ENCODE measurements at regions not wholly inside any gene's neighbourhood (a gene's known extent, or its start where the extent isn't known, plus 50 kb on each side); places are given as distances from the start of the nearest gene placed in this dataset.

GRCh38 chr1:82287556-82287955 is 486.8 kb downstream of the ADGRL2 start:
- WGBS, 2 donors (ENCODE audit: extremely low coverage in 2 of 2, insufficient read length in 2 of 2, insufficient replicate concordance in 1 of 2), result no CpG with 5 or more reads among the region's 3 CpGs
- H4K91ac ChIP-seq (ENCODE audit: low read depth, low read length, poor library complexity), result no peak overlapping the region
- H3K9me3 ChIP-seq (replicated peaks in 1 of 2; ENCODE audit: control insufficient read depth in 2 of 2, insufficient read depth in 1 of 2, low read depth in 1 of 2, low read length in 2 of 2), result no peaks in the 10 kb centered on the region

GRCh38 chr1:82284213-82284612 is 483.5 kb downstream of the ADGRL2 start:
- H2BK12ac ChIP-seq (ENCODE audit: low read length), result no peak overlapping the region
- H3K4me3 ChIP-seq (ENCODE audit: low read length in 2 of 2), result no peak overlapping the region
- H2BK5ac ChIP-seq (ENCODE audit: low read length), result no peak overlapping the region
- no peaks in the 10 kb centered on the region for H3K79me1 ChIP-seq (ENCODE audit: low read depth, low read length)
- H4K91ac ChIP-seq (ENCODE audit: low read depth, low read length, poor library complexity), result no peak overlapping the region
- H4K8ac ChIP-seq (ENCODE audit: low read depth, low read length), result no peak overlapping the region
- no peaks in the 10 kb centered on the region for H3K36me3 ChIP-seq (replicated peaks in 1 of 2; ENCODE audit: control insufficient read depth in 2 of 2, insufficient read depth in 2 of 2, low read length in 2 of 2)
- no peak overlapping the region for H3K9ac ChIP-seq (ENCODE audit: low read depth, low read length, poor library complexity)
- H3K23ac ChIP-seq (ENCODE audit: low read depth, low read length, poor library complexity), result no peak overlapping the region
- no peak overlapping the region for H3K14ac ChIP-seq (ENCODE audit: low read length)
- no peak for DNase-seq (ENCODE audit: low spot score)
- H3K18ac ChIP-seq (ENCODE audit: low read length), result no peak overlapping the region
- no CpG with 5 or more reads among the region's 1 CpG for WGBS, 2 donors (ENCODE audit: extremely low coverage in 2 of 2, insufficient read length in 2 of 2, insufficient replicate concordance in 1 of 2)
- H3K4me2 ChIP-seq (ENCODE audit: insufficient read depth, low read length, poor library complexity, severe bottlenecking), result no peak overlapping the region
- H3K27me3 ChIP-seq (ENCODE audit: control insufficient read depth in 3 of 3, insufficient read depth in 3 of 3, low read depth in 1 of 3, low read length in 3 of 3), result no peaks in the 10 kb centered on the region
- no peak overlapping the region for H2AFZ ChIP-seq (ENCODE audit: low read length)
- H3K4me1 ChIP-seq (ENCODE audit: control insufficient read depth in 2 of 2, insufficient read depth in 1 of 2, low read depth in 1 of 2, low read length in 2 of 2), result no peaks in the 10 kb centered on the region
- H2BK15ac ChIP-seq (ENCODE audit: low read length), result no peak overlapping the region
- no peak overlapping the region for H3K4ac ChIP-seq (ENCODE audit: low read length)
- no peak overlapping the region for H2BK120ac ChIP-seq (ENCODE audit: low read depth, low read length)
- no peak overlapping the region for H3K27ac ChIP-seq (replicated peaks; ENCODE audit: low read length)
- no peaks in the 10 kb centered on the region for H3K9me3 ChIP-seq (replicated peaks in 1 of 2; ENCODE audit: control insufficient read depth in 2 of 2, insufficient read depth in 1 of 2, low read depth in 1 of 2, low read length in 2 of 2)
- no peak overlapping the region for H2AK5ac ChIP-seq (ENCODE audit: low read depth, low read length)

More at GRCh38 chr1:82287556-82287955, 486.8 kb downstream of the ADGRL2 start:
- H3K23ac ChIP-seq (ENCODE audit: low read depth, low read length, poor library complexity), result no peak overlapping the region
- no peak overlapping the region for H3K18ac ChIP-seq (ENCODE audit: low read length)
- H3K27me3 ChIP-seq (ENCODE audit: control insufficient read depth in 3 of 3, insufficient read depth in 3 of 3, low read depth in 1 of 3, low read length in 3 of 3), result no peaks in the 10 kb centered on the region
- no peak overlapping the region for H2AFZ ChIP-seq (ENCODE audit: low read length)
- H3K27ac ChIP-seq (replicated peaks; ENCODE audit: low read length), result no peak overlapping the region
- no peak overlapping the region for H2BK120ac ChIP-seq (ENCODE audit: low read depth, low read length)
- no peak overlapping the region for H3K4me2 ChIP-seq (ENCODE audit: insufficient read depth, low read length, poor library complexity, severe bottlenecking)
- no peak overlapping the region for H4K8ac ChIP-seq (ENCODE audit: low read depth, low read length)
- no peak overlapping the region for H2BK12ac ChIP-seq (ENCODE audit: low read length)
- no peak overlapping the region for H3K4ac ChIP-seq (ENCODE audit: low read length)
- no peak overlapping the region for H3K4me3 ChIP-seq (ENCODE audit: low read length in 2 of 2)
- no peaks in the 10 kb centered on the region for H3K36me3 ChIP-seq (replicated peaks in 1 of 2; ENCODE audit: control insufficient read depth in 2 of 2, insufficient read depth in 2 of 2, low read length in 2 of 2)
- no peak overlapping the region for H2AK5ac ChIP-seq (ENCODE audit: low read depth, low read length)
- H3K14ac ChIP-seq (ENCODE audit: low read length), result no peak overlapping the region
- no peaks in the 10 kb centered on the region for H3K4me1 ChIP-seq (ENCODE audit: control insufficient read depth in 2 of 2, insufficient read depth in 1 of 2, low read depth in 1 of 2, low read length in 2 of 2)
- H3K9ac ChIP-seq (ENCODE audit: low read depth, low read length, poor library complexity), result no peak overlapping the region
- no peak for DNase-seq (ENCODE audit: low spot score)
- H2BK15ac ChIP-seq (ENCODE audit: low read length), result no peak overlapping the region
- no peaks in the 10 kb centered on the region for H3K79me1 ChIP-seq (ENCODE audit: low read depth, low read length)
- no peak overlapping the region for H2BK5ac ChIP-seq (ENCODE audit: low read length)

- no peak overlapping the region for H3K27ac ChIP-seq (replicated peaks; ENCODE audit: low read length)
- no peak overlapping the region for H3K18ac ChIP-seq (ENCODE audit: low read length)
- no peak overlapping the region for H3K4me3 ChIP-seq (ENCODE audit: low read length in 2 of 2)
- H2BK120ac ChIP-seq (ENCODE audit: low read depth, low read length), result no peak overlapping the region
- no peak overlapping the region for H2BK15ac ChIP-seq (ENCODE audit: low read length)
- H4K91ac ChIP-seq (ENCODE audit: low read depth, low read length, poor library complexity), result no peak overlapping the region
- no peaks in the 10 kb centered on the region for H3K27me3 ChIP-seq (ENCODE audit: control insufficient read depth in 3 of 3, insufficient read depth in 3 of 3, low read depth in 1 of 3, low read length in 3 of 3)
- H3K79me1 ChIP-seq (ENCODE audit: low read depth, low read length), result no peaks in the 10 kb centered on the region
- H3K4me2 ChIP-seq (ENCODE audit: insufficient read depth, low read length, poor library complexity, severe bottlenecking), result no peak overlapping the region
- no peak overlapping the region for H3K9ac ChIP-seq (ENCODE audit: low read depth, low read length, poor library complexity)
- H2BK12ac ChIP-seq (ENCODE audit: low read length), result no peak overlapping the region
- H4K8ac ChIP-seq (ENCODE audit: low read depth, low read length), result no peak overlapping the region
- no peak overlapping the region for H2AFZ ChIP-seq (ENCODE audit: low read length)
- no peak for DNase-seq (ENCODE audit: low spot score)
- WGBS, 2 donors (ENCODE audit: extremely low coverage in 2 of 2, insufficient read length in 2 of 2, insufficient replicate concordance in 1 of 2), result no CpG with 5 or more reads among the region's 6 CpGs
- no peak overlapping the region for H2AK5ac ChIP-seq (ENCODE audit: low read depth, low read length)
- no peaks in the 10 kb centered on the region for H3K4me1 ChIP-seq (ENCODE audit: control insufficient read depth in 2 of 2, insufficient read depth in 1 of 2, low read depth in 1 of 2, low read length in 2 of 2)
- H3K14ac ChIP-seq (ENCODE audit: low read length), result no peak overlapping the region
- H3K9me3 ChIP-seq (replicated peaks in 1 of 2; ENCODE audit: control insufficient read depth in 2 of 2, insufficient read depth in 1 of 2, low read depth in 1 of 2, low read length in 2 of 2), result no peaks in the 10 kb centered on the region
- no peaks in the 10 kb centered on the region for H3K36me3 ChIP-seq (replicated peaks in 1 of 2; ENCODE audit: control insufficient read depth in 2 of 2, insufficient read depth in 2 of 2, low read length in 2 of 2)
- H3K23ac ChIP-seq (ENCODE audit: low read depth, low read length, poor library complexity), result no peak overlapping the region
- no peak overlapping the region for H2BK5ac ChIP-seq (ENCODE audit: low read length)
- H3K4ac ChIP-seq (ENCODE audit: low read length), result no peak overlapping the region
Observed at GRCh38 chr1:82279241-82279640, 478.5 kb downstream of the ADGRL2 start.

GRCh38 chr1:82273816-82274215 is 473.1 kb downstream of the ADGRL2 start:
- Histone ChIP-seq H3K4me3 (ENCODE audit: low read length in 2 of 2) (no peak overlapping the region), H3K9ac (ENCODE audit: low read depth, low read length, poor library complexity) (no peak overlapping the region), H2AK5ac (ENCODE audit: low read depth, low read length) (no peak overlapping the region), H3K4me2 (ENCODE audit: insufficient read depth, low read length, poor library complexity, severe bottlenecking) (no peak overlapping the region), H4K91ac (ENCODE audit: low read depth, low read length, poor library complexity) (no peak overlapping the region), H2BK5ac (ENCODE audit: low read length) (no peak overlapping the region), H3K9me3 (replicated peaks in 1 of 2; ENCODE audit: control insufficient read depth in 2 of 2, insufficient read depth in 1 of 2, low read depth in 1 of 2, low read length in 2 of 2) (no peaks in the 10 kb centered on the region), H3K36me3 (replicated peaks in 1 of 2; ENCODE audit: control insufficient read depth in 2 of 2, insufficient read depth in 2 of 2, low read length in 2 of 2) (no peaks in the 10 kb centered on the region), H3K23ac (ENCODE audit: low read depth, low read length, poor library complexity) (no peak overlapping the region), H3K4ac (ENCODE audit: low read length) (no peak overlapping the region), H3K4me1 (ENCODE audit: control insufficient read depth in 2 of 2, insufficient read depth in 1 of 2, low read depth in 1 of 2, low read length in 2 of 2) (no peaks in the 10 kb centered on the region), H3K14ac (ENCODE audit: low read length) (no peak overlapping the region), H2BK12ac (ENCODE audit: low read length) (no peak overlapping the region), H3K27me3 (ENCODE audit: control insufficient read depth in 3 of 3, insufficient read depth in 3 of 3, low read depth in 1 of 3, low read length in 3 of 3) (no peaks in the 10 kb centered on the region), H2AFZ (ENCODE audit: low read length) (no peak overlapping the region), H4K8ac (ENCODE audit: low read depth, low read length) (no peak overlapping the region), H3K79me1 (ENCODE audit: low read depth, low read length) (no peaks in the 10 kb centered on the region), H2BK120ac (ENCODE audit: low read depth, low read length) (no peak overlapping the region), H3K18ac (ENCODE audit: low read length) (no peak overlapping the region), H2BK15ac (ENCODE audit: low read length) (no peak overlapping the region), H3K27ac (replicated peaks; ENCODE audit: low read length) (no peak overlapping the region)
- DNase-seq (ENCODE audit: low spot score), result no peak
- no CpG with 5 or more reads among the region's 2 CpGs for WGBS, 2 donors (ENCODE audit: extremely low coverage in 2 of 2, insufficient read length in 2 of 2, insufficient replicate concordance in 1 of 2)
